Activated CD8-positive, alpha-beta T cell treated with anti-CD3 and anti-CD28 coated beads for 36 hours (primary cell): ENCODE measurements at regions not wholly inside any gene's neighbourhood (a gene's known extent, or its start where the extent isn't known, plus 50 kb on each side); places are given as distances from the start of the nearest gene placed in this dataset.

Source experiments
- ATAC-seq: fragments of 200-7000 bp; cut with Tn5 transposase; one replicate; pipeline ENCODE4 v1.10.0; 2021; ENCODE audit warnings: mild to moderate bottlenecking, moderate library complexity
- CTCF ChIA-PET: fragments of 350-600 bp; sonication (Branson Sonifier 250); formaldehyde crosslinking; loops from one replicate; lab custom pipeline; 2021; ENCODE audit warnings: antibody characterized with exemption; lab: Charles Lee
- POLR2A ChIA-PET: fragments of 350-600 bp; sonication (Branson Sonifier 250); formaldehyde crosslinking; loops from one replicate; lab custom pipeline; 2021; ENCODE audit warnings: antibody characterized with exemption; lab: Charles Lee
- DNase-seq: peaks from one replicate; pipeline ENCODE4 v3.0.0-alpha.2; 2020
- H3K27ac Mint-ChIP-seq: one replicate; pipeline ENCODE4 v1.8.0; 2021; ENCODE audit warnings: mild to moderate bottlenecking, mixed read lengths
- H3K27me3 Mint-ChIP-seq: one replicate; pipeline ENCODE4 v1.8.0; 2021; ENCODE audit warnings: mixed read lengths
- H3K36me3 Mint-ChIP-seq: one replicate; pipeline ENCODE4 v1.8.0; 2021; ENCODE audit warnings: low read depth, mixed read lengths
- H3K4me1 Mint-ChIP-seq: one replicate; pipeline ENCODE4 v1.8.0; 2021; ENCODE audit warnings: low read depth, mixed read lengths
- H3K4me3 Mint-ChIP-seq: one replicate; pipeline ENCODE4 v1.8.0; 2021; ENCODE audit warnings: mild to moderate bottlenecking, moderate library complexity, mixed read lengths
- H3K9me3 Mint-ChIP-seq: one replicate; pipeline ENCODE4 v1.8.0; 2021; ENCODE audit warnings: mixed read lengths
- CTCF ChIP-seq: fragments of 200-600 bp; IDR thresholded peaks from one replicate; pipeline ENCODE4 v1.8.0; 2022; ENCODE audit warnings: antibody characterized with exemption, mild to moderate bottlenecking
- intact Hi-C: fragments of 100-400 bp; cut with micrococcal nuclease; formaldehyde crosslinking; loops from one replicate; pipeline ENCODE4 v1.10.0; 2022

GRCh38 chr18:24992491-24992890 lies 359.5 kb downstream of the ZNF521 start:
- Mint-ChIP-seq H3K4me3 (no peak overlapping the region), H3K27me3 (peaks cover 5% of the 10 kb centered on the region), H3K27ac (no peak overlapping the region), H3K4me1 (no peaks in the 10 kb centered on the region), H3K9me3 (no peaks in the 10 kb centered on the region), H3K36me3 (no peaks in the 10 kb centered on the region)
- CTCF ChIA-PET, result no interaction called here
- intact Hi-C loops, result no loop called here
- no peak for TF ChIP-seq CTCF
- no peak for ATAC-seq
- DNase-seq, result no peak
- POLR2A ChIA-PET, result no interaction called here

- no peak for TF ChIP-seq CTCF
- Mint-ChIP-seq H3K36me3 (no peaks in the 10 kb centered on the region), H3K27me3 (peaks cover 2% of the 10 kb centered on the region), H3K4me3 (no peak overlapping the region), H3K9me3 (no peaks in the 10 kb centered on the region), H3K4me1 (no peaks in the 10 kb centered on the region), H3K27ac (no peak overlapping the region)
- intact Hi-C loops, result no loop called here
- DNase-seq (no peak), ATAC-seq (no peak)
- ChIA-PET POLR2A (no interaction called here), CTCF (no interaction called here)
Observed at GRCh38 chr18:24993628-24994027, 358.3 kb downstream of the ZNF521 start.

GRCh38 chr18:24995056-24995455 lies 356.9 kb downstream of the ZNF521 start:
- Mint-ChIP-seq H3K4me1 (no peaks in the 10 kb centered on the region), H3K4me3 (no peak overlapping the region), H3K36me3 (no peaks in the 10 kb centered on the region), H3K27ac (no peak overlapping the region), H3K27me3 (peaks cover 2% of the 10 kb centered on the region), H3K9me3 (peaks cover 9% of the 10 kb centered on the region)
- ATAC-seq, result no peak
- TF ChIP-seq CTCF, result no peak
- CTCF ChIA-PET, result no interaction called here
- intact Hi-C loops, result no loop called here
- no peak for DNase-seq
- POLR2A ChIA-PET, result no interaction called here

- no peaks in the 10 kb centered on the region for H3K36me3 Mint-ChIP-seq
- ChIA-PET CTCF (no interaction called here), POLR2A (no interaction called here)
- intact Hi-C loops, result no loop called here
- peaks cover 9% of the 10 kb centered on the region for H3K9me3 Mint-ChIP-seq
- H3K27me3 Mint-ChIP-seq, result peaks cover 2% of the 10 kb centered on the region
- DNase-seq (no peak), ATAC-seq (no peak)
- no peak for TF ChIP-seq CTCF
- no peak overlapping the region for H3K27ac Mint-ChIP-seq
- H3K4me1 Mint-ChIP-seq, result no peaks in the 10 kb centered on the region
- no peak overlapping the region for H3K4me3 Mint-ChIP-seq
Observed at GRCh38 chr18:24995755-24996154, 356.2 kb downstream of the ZNF521 start.

GRCh38 chr18:24999650-25000267 lies 352.2 kb downstream of the ZNF521 start:
- Mint-ChIP-seq H3K27me3 (no peaks in the 10 kb centered on the region), H3K36me3 (no peaks in the 10 kb centered on the region), H3K27ac (no peak overlapping the region), H3K4me1 (no peaks in the 10 kb centered on the region), H3K4me3 (no peak overlapping the region), H3K9me3 (peaks cover 9% of the 10 kb centered on the region)
- ChIA-PET POLR2A (no interaction called here), CTCF (no interaction called here)
- intact Hi-C loops, result no loop called here
- DNase-seq (no peak), ATAC-seq (no peak)
- TF ChIP-seq CTCF, result no peak
